ENCODE measurements at regions not wholly inside any gene's neighbourhood (a gene's known extent, or its start where the extent isn't known, plus 50 kb on each side); places are given as distances from the start of the nearest gene placed in this dataset.

- Histone ChIP-seq H3K27me3 (ENCODE audit: insufficient read depth, insufficient read length) (no peaks in the 10 kb centered on the region), H3K4me1 (ENCODE audit: insufficient read depth, insufficient read length) (no peaks in the 10 kb centered on the region), H3K9me3 (ENCODE audit: insufficient read depth, low read length) (no peaks in the 10 kb centered on the region), H3K4me3 (ENCODE audit: insufficient read length, low read depth) (no peak overlapping the region), H3K9ac (ENCODE audit: insufficient read length, low read depth) (no peak overlapping the region), H3K36me3 (ENCODE audit: insufficient read depth, insufficient read length, low read length) (no peaks in the 10 kb centered on the region)
- TF ChIP-seq SUZ12 (IDR thresholded peaks at IDR 0.05; ENCODE audit: extremely low read depth, insufficient read depth, insufficient read length): no peak
- TF ChIP-seq YY1 (IDR thresholded peaks at IDR 0.05; ENCODE audit: insufficient read depth, insufficient read length): no peak
- no peak for TF ChIP-seq ZNF274 (IDR thresholded peaks at IDR 0.05; ENCODE audit: low read depth, low read length)
- no peak for DNase-seq (ENCODE audit: low read depth, low spot score)
These were observed 722.4 kb upstream of the TENM3 start for GRCh38 chr4:181520790-181521189.

GRCh38 chr4:181523973-181524372 is 719.2 kb upstream of the TENM3 start:
- Histone ChIP-seq H3K4me3 (ENCODE audit: insufficient read length, low read depth) (no peak overlapping the region), H3K9ac (ENCODE audit: insufficient read length, low read depth) (no peak overlapping the region), H3K27me3 (ENCODE audit: insufficient read depth, insufficient read length) (no peaks in the 10 kb centered on the region), H3K9me3 (ENCODE audit: insufficient read depth, low read length) (no peaks in the 10 kb centered on the region), H3K36me3 (ENCODE audit: insufficient read depth, insufficient read length, low read length) (no peaks in the 10 kb centered on the region), H3K4me1 (ENCODE audit: insufficient read depth, insufficient read length) (no peaks in the 10 kb centered on the region)
- DNase-seq (ENCODE audit: low read depth, low spot score): no peak
- TF ChIP-seq YY1 (IDR thresholded peaks at IDR 0.05; ENCODE audit: insufficient read depth, insufficient read length): no peak
- TF ChIP-seq ZNF274 (IDR thresholded peaks at IDR 0.05; ENCODE audit: low read depth, low read length): no peak
- TF ChIP-seq SUZ12 (IDR thresholded peaks at IDR 0.05; ENCODE audit: extremely low read depth, insufficient read depth, insufficient read length): no peak

- TF ChIP-seq ZNF274 (IDR thresholded peaks at IDR 0.05; ENCODE audit: low read depth, low read length): no peak
- no peak for TF ChIP-seq YY1 (IDR thresholded peaks at IDR 0.05; ENCODE audit: insufficient read depth, insufficient read length)
- TF ChIP-seq SUZ12 (IDR thresholded peaks at IDR 0.05; ENCODE audit: extremely low read depth, insufficient read depth, insufficient read length): no peak
- Histone ChIP-seq H3K36me3 (ENCODE audit: insufficient read depth, insufficient read length, low read length) (no peaks in the 10 kb centered on the region), H3K9ac (ENCODE audit: insufficient read length, low read depth) (no peak overlapping the region), H3K27me3 (ENCODE audit: insufficient read depth, insufficient read length) (no peaks in the 10 kb centered on the region), H3K4me1 (ENCODE audit: insufficient read depth, insufficient read length) (no peaks in the 10 kb centered on the region), H3K4me3 (ENCODE audit: insufficient read length, low read depth) (no peak overlapping the region), H3K9me3 (ENCODE audit: insufficient read depth, low read length) (no peaks in the 10 kb centered on the region)
- no peak for DNase-seq (ENCODE audit: low read depth, low spot score)
These were observed 718.7 kb upstream of the TENM3 start for GRCh38 chr4:181524499-181524898.

- Histone ChIP-seq H3K9me3 (ENCODE audit: insufficient read depth, low read length) (no peaks in the 10 kb centered on the region), H3K9ac (ENCODE audit: insufficient read length, low read depth) (no peak overlapping the region), H3K36me3 (ENCODE audit: insufficient read depth, insufficient read length, low read length) (no peaks in the 10 kb centered on the region), H3K27me3 (ENCODE audit: insufficient read depth, insufficient read length) (no peaks in the 10 kb centered on the region), H3K4me3 (ENCODE audit: insufficient read length, low read depth) (no peak overlapping the region), H3K4me1 (ENCODE audit: insufficient read depth, insufficient read length) (no peaks in the 10 kb centered on the region)
- no peak for TF ChIP-seq SUZ12 (IDR thresholded peaks at IDR 0.05; ENCODE audit: extremely low read depth, insufficient read depth, insufficient read length)
- no peak for TF ChIP-seq ZNF274 (IDR thresholded peaks at IDR 0.05; ENCODE audit: low read depth, low read length)
- TF ChIP-seq YY1 (IDR thresholded peaks at IDR 0.05; ENCODE audit: insufficient read depth, insufficient read length): no peak
- DNase-seq (ENCODE audit: low read depth, low spot score): no peak
These were observed 717.6 kb upstream of the TENM3 start for GRCh38 chr4:181525634-181526033.

- Histone ChIP-seq H3K4me3 (ENCODE audit: insufficient read length, low read depth) (no peak overlapping the region), H3K9me3 (ENCODE audit: insufficient read depth, low read length) (no peaks in the 10 kb centered on the region), H3K9ac (ENCODE audit: insufficient read length, low read depth) (no peak overlapping the region), H3K4me1 (ENCODE audit: insufficient read depth, insufficient read length) (no peaks in the 10 kb centered on the region), H3K36me3 (ENCODE audit: insufficient read depth, insufficient read length, low read length) (no peaks in the 10 kb centered on the region), H3K27me3 (ENCODE audit: insufficient read depth, insufficient read length) (no peaks in the 10 kb centered on the region)
- TF ChIP-seq YY1 (IDR thresholded peaks at IDR 0.05; ENCODE audit: insufficient read depth, insufficient read length) (no peak), SUZ12 (IDR thresholded peaks at IDR 0.05; ENCODE audit: extremely low read depth, insufficient read depth, insufficient read length) (no peak), ZNF274 (IDR thresholded peaks at IDR 0.05; ENCODE audit: low read depth, low read length) (no peak)
- DNase-seq (ENCODE audit: low read depth, low spot score): peak; percentile 61
These were observed 714.5 kb upstream of the TENM3 start for GRCh38 chr4:181528570-181529184.

- no peak overlapping the region for H3K4me3 ChIP-seq (ENCODE audit: insufficient read length, low read depth)
- no peaks in the 10 kb centered on the region for H3K36me3 ChIP-seq (ENCODE audit: insufficient read depth, insufficient read length, low read length)
- DNase-seq (ENCODE audit: low read depth, low spot score): no peak
- no peaks in the 10 kb centered on the region for H3K9me3 ChIP-seq (ENCODE audit: insufficient read depth, low read length)
- no peak overlapping the region for H3K9ac ChIP-seq (ENCODE audit: insufficient read length, low read depth)
- no peaks in the 10 kb centered on the region for H3K4me1 ChIP-seq (ENCODE audit: insufficient read depth, insufficient read length)
- no peaks in the 10 kb centered on the region for H3K27me3 ChIP-seq (ENCODE audit: insufficient read depth, insufficient read length)
- TF ChIP-seq ZNF274 (IDR thresholded peaks at IDR 0.05; ENCODE audit: low read depth, low read length) (no peak), SUZ12 (IDR thresholded peaks at IDR 0.05; ENCODE audit: extremely low read depth, insufficient read depth, insufficient read length) (no peak), YY1 (IDR thresholded peaks at IDR 0.05; ENCODE audit: insufficient read depth, insufficient read length) (no peak)
These were observed 713.7 kb upstream of the TENM3 start for GRCh38 chr4:181529537-181529936.

GRCh38 chr4:181536196-181536746 is 706.9 kb upstream of the TENM3 start:
- Histone ChIP-seq H3K4me1 (ENCODE audit: insufficient read depth, insufficient read length) (no peaks in the 10 kb centered on the region), H3K4me3 (ENCODE audit: insufficient read length, low read depth) (no peak overlapping the region), H3K9ac (ENCODE audit: insufficient read length, low read depth) (no peak overlapping the region), H3K36me3 (ENCODE audit: insufficient read depth, insufficient read length, low read length) (no peaks in the 10 kb centered on the region), H3K9me3 (ENCODE audit: insufficient read depth, low read length) (no peaks in the 10 kb centered on the region), H3K27me3 (ENCODE audit: insufficient read depth, insufficient read length) (no peaks in the 10 kb centered on the region)
- DNase-seq (ENCODE audit: low read depth, low spot score): no peak
- TF ChIP-seq ZNF274 (IDR thresholded peaks at IDR 0.05; ENCODE audit: low read depth, low read length) (no peak), YY1 (IDR thresholded peaks at IDR 0.05; ENCODE audit: insufficient read depth, insufficient read length) (no peak), SUZ12 (IDR thresholded peaks at IDR 0.05; ENCODE audit: extremely low read depth, insufficient read depth, insufficient read length) (no peak)

Measured in NT2/D1 (cell line).